GM21786 (cell line): ENCODE measurements at regions not wholly inside any gene's neighbourhood (a gene's known extent, or its start where the extent isn't known, plus 50 kb on each side); places are given as distances from the start of the nearest gene placed in this dataset.

Source experiments
- ATAC-seq: cut with Tn5 transposase; IDR thresholded peaks from one replicate; pipeline ENCODE4 v1.9.1; 2021; ENCODE audit not compliant: unreplicated experiment

DNA sequence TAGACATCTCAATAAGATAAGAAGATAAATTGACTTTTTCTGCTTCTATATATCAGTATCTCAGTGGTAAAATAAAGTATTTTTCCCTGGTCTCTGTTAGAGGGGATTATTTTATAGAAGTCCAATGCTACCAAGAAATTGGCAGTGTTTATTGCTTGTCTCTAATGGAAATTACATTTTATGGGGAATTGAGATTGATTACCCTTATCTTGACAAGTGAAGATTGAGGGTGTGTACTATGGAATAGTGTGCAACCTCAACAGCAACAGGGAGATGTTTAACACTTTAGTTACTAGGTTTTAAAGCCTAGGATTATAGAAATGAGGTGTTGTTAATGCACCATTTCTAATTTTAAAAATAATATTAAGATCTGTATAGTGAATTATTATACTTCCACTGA lies 154.8 kb upstream of the ROBO1 start:
- no peak for ATAC-seq

DNA sequence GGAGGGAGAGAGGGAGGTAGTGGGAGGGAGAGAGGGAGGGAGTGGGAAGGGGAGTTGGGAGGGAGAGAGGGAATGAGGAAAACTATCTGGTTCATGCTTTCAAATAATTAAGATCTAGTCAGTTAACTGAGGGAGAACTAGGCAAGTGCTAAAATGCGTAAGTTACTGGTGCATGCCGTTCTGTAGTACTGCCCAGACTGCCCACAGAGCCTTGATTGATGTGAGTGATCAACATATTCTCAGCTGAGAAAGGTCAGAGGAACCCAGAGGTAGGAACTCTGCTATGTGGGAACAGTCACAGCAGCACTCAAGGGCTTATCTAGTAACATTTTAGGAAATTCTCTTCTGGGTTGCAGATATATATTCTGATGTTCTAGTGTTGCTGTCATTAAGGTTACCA lies 149.8 kb upstream of the ROBO1 start:
- no peak for ATAC-seq

DNA sequence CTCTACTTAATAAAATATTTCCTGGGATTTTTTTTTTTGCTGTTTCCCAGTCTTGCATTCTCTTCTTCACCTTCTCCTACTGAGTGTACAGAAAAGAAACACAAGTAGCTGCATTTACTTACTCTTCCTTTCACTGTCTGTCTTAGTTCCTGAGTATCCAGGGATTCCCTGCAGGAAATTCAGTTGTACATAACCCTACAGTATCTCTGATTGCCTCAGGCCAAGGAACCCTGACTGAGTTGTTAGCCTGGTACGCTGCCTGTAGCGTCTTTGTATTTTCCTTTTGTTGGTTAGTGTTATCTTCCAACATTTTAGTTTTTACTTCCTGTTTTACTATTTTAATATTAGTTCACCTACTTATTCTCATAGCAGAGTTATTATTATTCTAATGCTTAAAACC lies 142.5 kb upstream of the ROBO1 start:
- no peak for ATAC-seq

DNA sequence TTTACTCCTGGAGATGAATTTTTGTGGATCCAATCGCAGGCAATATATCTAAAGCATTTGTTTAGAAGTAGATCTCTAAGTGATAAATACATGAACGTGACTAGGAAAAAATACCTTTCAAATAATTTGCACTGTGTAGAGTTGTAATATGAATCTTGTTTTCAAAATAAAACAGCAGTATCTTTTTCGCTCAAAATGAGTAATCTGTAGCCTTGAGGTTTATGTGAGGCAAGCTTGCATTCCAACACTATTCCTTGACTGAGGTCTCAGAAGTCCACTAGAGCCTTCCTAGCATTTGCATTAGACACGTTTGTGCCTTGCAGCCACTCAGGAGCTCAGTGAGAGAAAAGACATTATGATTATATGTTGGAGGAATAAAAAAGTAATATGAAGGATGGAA lies 138.3 kb upstream of the ROBO1 start:
- ATAC-seq, result no peak

DNA sequence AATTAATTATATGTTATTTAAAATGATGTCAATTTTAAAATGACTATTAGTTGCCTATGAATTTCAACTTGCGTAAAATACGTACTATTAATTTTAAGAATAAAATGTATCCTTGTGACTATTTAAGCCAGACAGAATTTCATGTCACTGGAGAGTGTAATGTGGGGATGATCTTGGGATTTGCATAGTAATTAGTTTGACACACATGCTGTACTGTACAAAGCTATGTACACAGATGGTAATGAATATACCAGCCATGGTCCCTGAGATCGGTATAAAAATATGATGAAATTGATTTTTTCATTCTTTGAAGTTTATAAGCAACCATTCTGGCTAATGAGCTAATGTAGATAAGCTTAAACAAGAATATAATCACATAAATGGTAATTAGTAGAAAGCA lies 134.4 kb upstream of the ROBO1 start:
- no peak for ATAC-seq

DNA sequence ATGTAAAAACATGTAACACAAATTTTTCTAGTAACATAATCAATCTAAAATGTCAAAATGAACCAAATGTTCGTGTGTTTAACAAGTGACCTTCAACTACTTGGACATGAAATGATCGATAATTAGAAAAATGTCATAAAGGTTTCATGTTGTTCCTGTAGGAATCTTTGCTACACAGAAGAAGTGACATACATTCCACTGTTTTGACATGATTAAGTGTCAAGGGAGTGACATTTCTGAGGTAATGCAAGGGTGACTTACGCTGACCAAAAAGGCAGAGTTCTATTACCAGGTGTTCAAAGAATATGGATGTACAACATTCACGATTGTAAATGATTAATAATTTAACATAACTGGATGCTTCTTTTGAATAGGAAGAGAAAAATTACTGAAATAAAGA lies 131.1 kb upstream of the ROBO1 start:
- ATAC-seq, result no peak

DNA sequence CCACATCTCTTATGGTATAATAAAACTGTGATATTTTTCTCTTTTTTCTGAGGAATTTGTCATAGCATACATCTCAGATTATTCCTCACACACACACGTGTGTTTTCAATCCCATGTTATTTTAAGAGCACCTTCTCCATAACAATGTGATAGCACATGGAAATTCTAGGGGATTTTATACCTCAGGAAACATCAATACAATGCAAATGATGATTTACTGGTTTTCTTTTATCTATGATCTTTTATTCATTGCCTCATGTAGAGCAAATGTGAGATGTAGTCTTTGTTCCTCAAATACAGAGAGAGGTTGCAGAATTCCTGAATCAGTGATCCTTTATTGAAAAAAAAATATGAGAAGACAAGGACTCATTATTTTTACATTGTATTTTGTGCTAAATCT lies 128.3 kb upstream of the ROBO1 start:
- ATAC-seq, result no peak

DNA sequence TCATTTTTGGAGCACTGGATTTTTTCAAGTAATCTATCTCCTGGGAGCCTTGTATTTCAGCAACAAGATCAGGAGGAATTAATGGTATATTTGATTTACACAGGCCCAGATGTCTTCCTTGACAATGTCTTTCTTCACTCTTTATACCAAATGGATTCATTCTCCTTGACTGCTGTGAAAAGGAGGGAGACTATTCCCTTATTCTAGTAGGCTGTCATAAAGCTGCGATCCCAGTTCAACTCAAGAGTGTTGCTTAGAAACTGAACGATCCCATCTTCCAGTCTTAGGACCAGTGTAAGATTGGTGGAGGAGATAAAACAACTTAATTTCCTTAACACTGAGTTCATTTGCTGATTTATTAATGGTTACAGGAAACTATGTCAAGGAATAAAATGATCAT lies 119.4 kb upstream of the ROBO1 start:
- ATAC-seq, result no peak

DNA sequence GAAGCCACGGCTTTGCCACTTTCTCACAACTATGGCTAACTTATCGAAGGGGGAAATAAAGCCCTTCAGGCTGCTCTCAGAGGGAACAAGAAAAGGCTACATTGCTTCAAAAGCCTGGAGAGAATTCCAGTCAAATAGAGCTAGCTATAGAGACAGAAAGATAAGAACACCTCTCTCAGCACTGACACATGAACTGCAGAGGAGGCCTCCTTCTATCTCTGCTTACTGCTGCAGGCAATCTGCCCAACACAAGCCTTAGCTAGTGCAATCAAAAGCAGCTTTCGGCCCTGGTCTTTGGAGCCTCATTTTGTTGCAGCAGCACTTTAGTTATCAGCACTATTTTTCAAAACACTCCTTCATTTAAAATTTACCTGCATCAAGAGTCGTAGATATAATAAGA lies 118.4 kb upstream of the ROBO1 start:
- ATAC-seq, result no peak

DNA sequence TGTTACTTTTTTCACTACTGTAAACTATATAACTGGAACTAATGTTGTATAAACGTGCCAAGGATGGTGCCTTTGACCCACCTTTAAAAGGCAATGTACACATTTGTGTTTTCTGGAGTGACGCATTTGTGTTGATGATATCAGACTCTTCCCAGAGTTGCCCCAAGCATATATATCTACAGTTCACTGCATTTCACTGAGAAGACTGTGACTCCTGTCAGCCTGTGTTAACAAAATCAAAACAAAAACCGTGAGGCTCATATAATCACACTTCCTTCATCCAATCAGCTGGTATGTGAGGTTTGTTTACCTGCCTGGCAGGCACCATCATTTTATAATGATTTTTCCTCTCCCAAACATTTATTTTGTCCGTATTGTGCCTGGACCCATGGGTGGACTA lies 117.6 kb upstream of the ROBO1 start:
- no peak for ATAC-seq

DNA sequence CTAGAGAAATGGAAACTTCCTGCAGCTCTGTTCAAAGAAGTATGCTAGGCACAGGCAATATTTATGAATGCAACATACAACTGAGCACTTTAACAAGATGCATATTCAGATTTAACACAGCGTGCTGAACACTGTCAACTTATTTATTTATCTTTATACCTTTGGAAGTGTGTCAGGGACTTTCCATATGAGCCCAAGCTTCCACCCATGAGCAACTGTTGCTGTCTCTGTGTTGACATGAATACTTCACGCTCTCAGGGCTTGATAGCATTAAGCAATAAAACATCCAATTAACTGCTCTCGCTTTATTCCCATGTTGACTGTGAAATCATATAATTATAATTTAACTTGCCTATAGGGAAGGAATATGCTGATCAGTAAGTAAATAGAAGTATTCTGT lies 116.6 kb upstream of the ROBO1 start:
- ATAC-seq, result no peak

DNA sequence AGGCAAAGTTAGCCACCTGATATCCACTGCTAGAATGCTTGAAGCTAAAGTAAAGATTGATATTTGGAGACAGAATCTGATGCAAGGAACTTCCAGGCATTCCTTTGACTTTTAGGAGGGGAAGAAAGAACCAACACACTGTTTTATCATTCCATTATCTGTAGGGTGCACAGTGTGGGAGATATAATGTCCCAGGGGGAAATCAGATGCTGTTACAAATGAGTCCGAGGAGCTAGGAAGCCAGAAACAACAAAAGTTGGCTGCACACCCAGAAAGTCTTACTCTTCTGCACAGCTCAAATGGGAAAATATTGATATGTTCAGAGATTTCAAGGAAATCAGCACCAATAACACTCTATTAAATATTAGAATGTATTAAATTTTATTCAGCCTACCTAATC lies 113.6 kb upstream of the ROBO1 start:
- ATAC-seq, result no peak

DNA sequence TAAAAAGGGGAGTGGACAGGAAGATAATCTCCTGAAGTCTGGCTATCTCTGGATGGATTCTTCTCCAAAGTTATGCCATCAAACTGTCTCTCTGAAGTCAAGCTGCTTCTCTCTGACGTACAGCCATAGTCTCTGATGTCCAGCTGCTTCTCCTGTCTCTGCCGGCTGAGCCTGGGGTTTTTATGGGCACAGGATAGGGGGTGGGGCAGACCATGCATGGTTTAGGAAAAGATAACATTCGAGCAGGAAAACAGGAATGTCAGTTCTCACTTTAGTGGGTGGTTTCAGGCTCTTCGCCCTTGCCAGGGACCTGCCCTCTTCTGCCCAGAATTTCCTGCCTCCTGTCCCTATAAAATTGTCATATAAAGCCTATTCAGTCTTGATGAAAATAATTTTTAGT lies 110.9 kb upstream of the ROBO1 start:
- ATAC-seq, result no peak

DNA sequence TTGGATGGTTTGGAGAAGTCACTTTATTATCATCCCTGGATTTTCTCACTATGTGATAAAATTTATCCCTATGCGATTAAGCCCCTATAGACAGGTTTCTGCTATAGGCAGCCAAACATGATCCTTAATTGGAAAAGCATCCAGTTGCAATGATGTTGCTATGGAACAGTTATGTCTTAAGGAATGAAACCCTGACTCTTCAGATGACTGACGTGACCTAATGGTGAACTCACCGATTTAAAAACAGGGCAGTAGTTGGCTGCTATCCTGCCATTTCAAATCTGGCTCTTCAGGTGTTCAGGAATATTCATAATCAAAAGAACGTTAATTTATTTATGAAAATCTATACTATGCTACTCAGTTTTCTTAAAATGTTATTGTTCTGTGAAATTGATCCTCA lies 106.8 kb upstream of the ROBO1 start:
- ATAC-seq, result no peak

DNA sequence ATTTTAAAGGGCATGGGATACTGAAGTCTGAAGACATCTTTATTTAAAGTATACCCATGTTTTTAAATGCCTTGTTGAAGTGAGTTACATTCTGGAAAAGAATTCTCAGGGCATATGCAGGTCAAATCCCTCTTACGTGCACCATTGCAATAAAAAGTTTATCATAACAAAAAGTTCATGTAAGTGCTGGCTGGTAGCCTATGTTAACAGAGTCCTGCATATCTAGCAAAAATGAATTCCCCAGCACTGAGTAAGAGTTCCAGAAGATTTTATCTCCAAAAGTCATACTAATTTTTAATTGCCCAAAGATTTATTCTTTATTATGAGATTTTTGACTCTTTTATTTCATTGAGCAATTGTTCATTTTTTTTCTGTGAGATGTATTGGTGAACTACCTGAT lies 104.7 kb upstream of the ROBO1 start:
- no peak for ATAC-seq

DNA sequence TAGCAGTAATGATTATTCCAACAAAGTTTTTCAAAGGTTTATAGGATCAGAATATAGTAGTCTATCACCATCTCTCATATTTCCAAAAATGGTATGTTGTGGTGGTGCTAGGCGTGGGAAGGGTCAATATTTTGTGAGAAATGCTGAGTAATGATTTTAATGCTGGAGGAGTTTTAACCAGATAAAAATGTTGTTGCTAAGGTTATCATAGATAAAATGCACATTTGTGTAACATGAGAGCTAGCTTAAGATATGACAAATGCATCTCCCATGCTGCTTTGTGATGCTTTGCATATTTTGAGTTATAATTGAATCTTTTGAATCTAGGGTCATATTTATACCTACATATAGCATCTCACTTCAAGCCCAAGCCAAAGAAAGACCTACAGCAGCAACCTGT lies 103.9 kb upstream of the ROBO1 start:
- no peak for ATAC-seq

DNA sequence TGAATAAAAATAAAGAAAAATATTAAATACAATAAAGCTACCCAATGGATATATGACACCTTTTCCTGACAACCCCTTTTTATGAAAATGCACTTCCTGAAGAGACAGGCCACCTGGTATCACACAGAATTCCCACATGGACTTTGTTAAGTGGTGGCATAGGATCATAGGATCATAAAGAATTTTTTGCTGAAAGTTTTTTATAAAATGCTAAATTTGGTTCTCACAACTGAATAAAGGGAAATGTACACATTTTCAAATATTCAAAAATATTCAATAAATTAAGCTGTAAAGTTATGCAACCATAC lies 102.5 kb upstream of the ROBO1 start:
- ATAC-seq, result no peak

DNA sequence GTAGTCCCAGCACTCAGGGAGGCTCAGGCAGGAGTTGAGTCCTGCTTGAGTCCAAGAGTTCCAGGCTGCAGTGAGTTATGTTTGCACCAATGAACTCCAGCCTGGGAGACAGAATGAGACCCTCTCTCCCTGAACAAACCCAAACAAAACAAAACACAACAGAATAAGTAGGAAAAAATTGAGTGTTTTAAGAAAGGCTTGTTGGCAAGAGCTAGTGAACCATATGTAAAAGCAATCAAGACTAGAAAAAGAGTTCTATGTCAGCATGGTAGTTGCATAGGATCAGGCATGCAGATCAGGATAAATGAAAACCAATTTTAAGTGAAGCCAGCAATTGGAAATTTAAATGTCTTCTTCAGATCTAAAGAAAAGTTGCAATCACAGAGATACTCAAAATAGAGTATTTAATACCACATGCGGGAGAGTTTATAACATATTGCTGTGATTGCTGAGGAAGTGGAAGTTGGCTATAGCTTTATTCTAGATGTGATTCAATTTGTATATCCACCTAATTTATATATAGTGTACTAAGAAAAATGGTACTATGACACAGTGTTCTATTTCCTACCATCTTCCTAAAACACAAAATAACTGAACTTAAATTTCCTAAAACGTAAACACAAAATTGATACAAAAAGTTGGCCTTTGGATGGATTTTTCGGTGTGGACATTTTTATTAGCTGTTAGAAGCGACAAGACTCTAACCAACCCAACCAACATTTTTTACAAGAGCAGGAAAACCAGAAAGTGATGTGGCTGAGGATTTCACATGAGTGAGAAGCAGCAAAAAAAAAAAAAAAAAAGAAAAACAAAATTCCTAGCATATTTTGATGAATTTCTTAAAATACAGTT lies 101.9 kb upstream of the ROBO1 start:
- ATAC-seq, result no peak

DNA sequence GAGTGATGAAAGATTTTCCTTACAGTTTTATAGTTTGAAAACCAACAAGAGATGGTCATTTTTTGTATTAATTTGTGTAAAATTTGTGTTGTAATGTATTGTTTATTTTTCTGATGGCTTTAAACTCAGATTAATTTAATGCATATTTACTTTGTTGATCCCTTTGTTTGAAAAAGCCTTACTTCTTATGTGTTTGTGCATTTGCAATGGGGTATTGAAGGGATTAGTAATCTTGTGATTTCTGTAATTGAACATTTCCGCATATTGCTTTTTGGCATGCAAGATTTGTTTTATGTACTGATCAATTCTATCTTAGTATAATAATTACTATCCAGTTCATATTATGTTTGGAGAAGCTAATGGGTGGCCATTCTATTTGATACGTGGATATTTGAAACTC lies 98.4 kb upstream of the ROBO1 start:
- no peak for ATAC-seq

DNA sequence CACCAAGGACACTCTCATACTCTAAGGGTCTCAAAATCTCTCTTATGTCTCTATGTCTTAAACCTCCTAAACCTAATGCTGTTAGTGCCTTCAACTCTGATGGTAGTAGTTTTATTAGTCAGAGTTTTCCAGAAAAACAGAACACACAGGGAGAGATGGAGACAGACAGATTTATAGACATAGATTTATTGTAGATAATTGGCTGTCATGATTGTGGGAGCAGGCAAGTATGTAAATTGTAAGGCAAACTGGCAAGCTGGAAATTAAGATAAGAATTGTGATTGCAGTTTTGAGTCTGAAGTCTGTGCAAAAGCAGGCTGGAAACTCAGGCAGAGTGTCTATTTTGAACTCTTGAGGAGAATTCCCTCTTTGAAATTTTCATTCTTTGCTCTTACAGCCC lies 96.3 kb upstream of the ROBO1 start:
- ATAC-seq, result no peak

DNA sequence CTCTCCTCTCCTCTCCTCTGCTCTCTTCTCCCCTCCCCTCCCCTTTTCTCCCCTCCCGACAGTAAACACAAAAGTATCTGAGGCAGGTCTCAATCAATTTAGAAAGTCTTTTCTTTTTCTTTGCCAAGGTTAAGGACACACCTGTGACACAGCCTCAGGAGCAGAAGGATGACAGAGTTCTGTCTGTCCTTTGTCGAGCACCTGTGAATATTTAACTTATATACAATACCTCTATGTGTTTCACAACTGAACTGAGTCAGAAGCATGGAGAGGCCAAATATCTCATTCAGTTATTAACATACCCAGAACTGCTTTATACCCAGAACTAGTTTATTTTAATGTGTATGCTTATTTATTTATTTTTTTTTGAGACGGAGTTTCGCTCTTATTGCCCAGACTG lies 81.1 kb upstream of the ROBO1 start:
- ATAC-seq, result no peak

DNA sequence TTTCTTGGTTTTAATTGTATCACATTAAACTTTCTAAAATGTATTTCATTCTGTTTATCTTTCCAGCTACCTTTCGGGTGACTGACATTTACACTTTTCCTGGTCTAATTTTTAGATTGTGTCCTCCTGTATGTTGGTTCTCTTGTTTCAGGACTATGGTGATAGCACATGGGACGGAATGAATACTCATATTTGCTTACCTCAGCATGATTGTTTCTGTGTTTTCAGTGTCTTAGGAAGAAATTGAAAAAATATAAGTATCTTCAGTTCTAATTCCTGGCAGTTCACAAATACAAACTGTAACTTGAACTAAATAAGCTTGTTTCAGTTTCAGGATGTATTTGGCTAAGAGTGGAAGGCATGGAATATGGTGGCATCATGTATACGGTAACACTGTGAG lies 80.1 kb upstream of the ROBO1 start:
- no peak for ATAC-seq

DNA sequence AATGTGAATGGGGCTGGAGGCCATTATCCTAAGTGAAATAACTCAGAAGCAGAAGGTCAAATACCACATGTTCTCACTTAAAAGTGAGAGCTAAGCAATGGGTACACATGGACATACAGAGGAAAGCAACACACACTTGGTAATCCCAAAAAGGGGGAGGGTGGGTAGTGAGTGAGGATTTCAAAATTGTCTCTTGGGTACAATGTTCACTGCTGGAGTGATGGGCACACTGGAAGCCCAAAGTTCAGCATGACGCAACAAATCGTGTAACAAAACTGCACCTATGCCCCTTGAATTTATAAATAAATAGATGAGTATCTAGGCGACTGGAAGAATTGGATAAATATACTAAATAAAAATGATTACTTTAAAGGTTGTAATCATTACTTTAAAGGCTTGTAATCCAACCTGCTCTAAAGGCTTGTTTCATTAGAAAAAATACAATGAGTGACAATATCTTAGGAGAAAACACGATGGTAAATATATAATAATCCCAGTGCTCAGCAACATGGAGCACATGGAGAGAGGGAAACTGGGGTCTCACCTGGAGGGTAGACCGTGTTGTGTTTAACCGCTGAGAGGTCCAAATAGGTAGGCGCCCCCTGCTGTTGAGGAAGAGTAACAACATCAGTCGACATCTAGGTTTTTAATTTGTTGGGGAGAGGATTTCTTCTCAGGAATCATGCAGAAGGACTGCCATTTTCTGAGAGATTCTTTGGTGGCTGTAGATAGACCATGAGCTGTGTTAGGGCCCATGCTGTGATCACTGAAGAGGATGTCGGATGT lies 78.5 kb upstream of the ROBO1 start:
- ATAC-seq, result peak; percentile 54
